Tibial nerve (tissue), 4 donors: ENCODE measurements at regions not wholly inside any gene's neighbourhood (a gene's known extent, or its start where the extent isn't known, plus 50 kb on each side); places are given as distances from the start of the nearest gene placed in this dataset.

Experiments used
- DNase-seq, 2 donors: peaks; one replicate each; pipeline ENCODE4 v3.0.0-alpha.2; 2019; ENCODE audit warnings: low spot score in 2 of 2
- H3K27ac ChIP-seq, 4 donors: fragments of 200-600 bp; sonication (generic) in 3 of 4; one replicate each; pipeline ENCODE4 v1.5.1; 2017 to 2019; ENCODE audit warnings: mild to moderate bottlenecking in 1 of 4
- H3K27me3 ChIP-seq, 2 donors: fragments of 200-600 bp; sonication (generic) in 1 of 2; one replicate each; pipeline versions ENCODE4 v1.5.1 to v1.6.0; 2017 to 2019
- H3K36me3 ChIP-seq, 3 donors: fragments of 200-600 bp; sonication (generic); one replicate each; pipeline ENCODE4 v1.5.1; 2018 to 2019
- H3K4me1 ChIP-seq, 4 donors: fragments of 200-600 bp; sonication (generic) in 3 of 4; one replicate each; pipeline ENCODE4 v1.5.1; 2017 to 2019
- H3K4me3 ChIP-seq, 4 donors: fragments of 200-600 bp; sonication (generic) in 3 of 4; one replicate each; pipeline ENCODE4 v1.5.1; 2017 to 2019; ENCODE audit warnings: mild to moderate bottlenecking in 1 of 4, moderate library complexity in 1 of 4
- H3K9me3 ChIP-seq, 4 donors: fragments of 200-600 bp; sonication (generic) in 3 of 4; one replicate each; pipeline ENCODE4 v1.5.1; 2017 to 2019
- EP300 ChIP-seq, 2 donors: sonication (generic); formaldehyde crosslinking; IDR thresholded peaks; one replicate each; pipeline ENCODE4 v1.6.1; 2017; ENCODE audit warnings: antibody characterized with exemption in 2 of 2, mild to moderate bottlenecking in 1 of 2
- POLR2A ChIP-seq, 2 donors: fragments of 450-650 bp; IDR thresholded peaks; one replicate each; pipeline ENCODE4 v1.6.1; 2017; ENCODE audit warnings: antibody characterized with exemption in 2 of 2, mild to moderate bottlenecking in 2 of 2, moderate library complexity in 2 of 2
- WGBS, 2 donors: methylation state at CpG; one replicate each; pipeline ENCODE4 v1.1.5; 2018; 5-methylcytosine and 5-hydroxymethylcytosine counted together
- TF ChIP-seq, protein P1 (sequence below), 5 experiments: fragments of 200-600 bp in 3 of 5; fragments of 450-650 bp in 2 of 5; sonication (generic) in 3 of 5; IDR thresholded peaks; one replicate each; pipeline ENCODE4 v1.5.1; 2016 to 2019; ENCODE audit warnings: antibody characterized with exemption in 5 of 5, mild to moderate bottlenecking in 3 of 5, moderate library complexity in 2 of 5

DNA sequence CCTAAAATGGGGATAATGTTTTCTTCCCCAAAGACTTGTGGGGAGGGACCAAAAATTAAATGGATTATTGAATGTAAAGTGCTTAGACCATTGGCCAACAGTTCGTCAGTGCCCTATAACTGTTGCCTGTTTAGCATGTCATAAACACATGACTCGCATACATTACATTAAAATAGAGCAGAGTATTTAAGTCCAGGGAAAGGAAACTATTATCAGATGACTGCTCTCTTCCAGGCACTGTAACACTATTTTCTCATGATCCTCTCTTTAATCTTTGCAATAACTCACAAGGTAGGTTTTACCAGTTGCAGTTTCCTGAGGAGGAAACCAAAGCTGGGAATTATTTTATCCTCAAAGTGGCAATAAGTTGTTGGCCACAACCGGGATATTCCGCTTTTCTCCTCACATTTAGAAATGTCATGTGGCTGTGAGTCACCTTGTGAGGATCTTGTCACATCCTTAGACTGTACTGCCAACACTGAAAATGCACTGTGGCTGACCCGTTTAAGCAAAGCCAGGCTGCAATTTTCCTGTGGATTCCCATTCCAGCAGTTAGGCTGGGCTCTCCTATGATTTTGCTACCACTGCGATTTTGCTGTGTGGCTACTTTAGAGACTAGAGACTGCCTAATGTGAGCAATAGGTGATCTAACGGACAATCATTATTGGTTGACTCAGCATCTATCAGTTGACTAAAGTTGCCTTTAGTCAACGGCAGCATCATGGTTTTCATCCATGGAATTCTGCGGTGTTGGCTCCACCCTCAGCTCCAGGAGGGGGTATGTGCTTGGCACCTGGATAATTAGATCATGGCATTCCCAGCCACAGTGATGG is 58.3 kb upstream of the DHX40 start:
- no peak overlapping the region for H3K27ac ChIP-seq
- no peak overlapping the region for H3K4me3 ChIP-seq
- H3K27me3 ChIP-seq = no peaks in the 10 kb centered on the region
- 87 to 91% methylated on average over 9 of the region's 9 CpGs for WGBS, 2 donors
- no peak for DNase-seq
- H3K36me3 ChIP-seq = no peaks in the 10 kb centered on the region
- no peak for TF ChIP-seq EP300 (IDR thresholded peaks at IDR 0.05)
- TF ChIP-seq, protein P1, sequence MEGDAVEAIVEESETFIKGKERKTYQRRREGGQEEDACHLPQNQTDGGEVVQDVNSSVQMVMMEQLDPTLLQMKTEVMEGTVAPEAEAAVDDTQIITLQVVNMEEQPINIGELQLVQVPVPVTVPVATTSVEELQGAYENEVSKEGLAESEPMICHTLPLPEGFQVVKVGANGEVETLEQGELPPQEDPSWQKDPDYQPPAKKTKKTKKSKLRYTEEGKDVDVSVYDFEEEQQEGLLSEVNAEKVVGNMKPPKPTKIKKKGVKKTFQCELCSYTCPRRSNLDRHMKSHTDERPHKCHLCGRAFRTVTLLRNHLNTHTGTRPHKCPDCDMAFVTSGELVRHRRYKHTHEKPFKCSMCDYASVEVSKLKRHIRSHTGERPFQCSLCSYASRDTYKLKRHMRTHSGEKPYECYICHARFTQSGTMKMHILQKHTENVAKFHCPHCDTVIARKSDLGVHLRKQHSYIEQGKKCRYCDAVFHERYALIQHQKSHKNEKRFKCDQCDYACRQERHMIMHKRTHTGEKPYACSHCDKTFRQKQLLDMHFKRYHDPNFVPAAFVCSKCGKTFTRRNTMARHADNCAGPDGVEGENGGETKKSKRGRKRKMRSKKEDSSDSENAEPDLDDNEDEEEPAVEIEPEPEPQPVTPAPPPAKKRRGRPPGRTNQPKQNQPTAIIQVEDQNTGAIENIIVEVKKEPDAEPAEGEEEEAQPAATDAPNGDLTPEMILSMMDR (IDR thresholded peaks at IDR 0.05) = no peak
- TF ChIP-seq POLR2A (IDR thresholded peaks at IDR 0.05) = no peak
- no peaks in the 10 kb centered on the region for H3K9me3 ChIP-seq
- no peaks in the 10 kb centered on the region for H3K4me1 ChIP-seq

DNA sequence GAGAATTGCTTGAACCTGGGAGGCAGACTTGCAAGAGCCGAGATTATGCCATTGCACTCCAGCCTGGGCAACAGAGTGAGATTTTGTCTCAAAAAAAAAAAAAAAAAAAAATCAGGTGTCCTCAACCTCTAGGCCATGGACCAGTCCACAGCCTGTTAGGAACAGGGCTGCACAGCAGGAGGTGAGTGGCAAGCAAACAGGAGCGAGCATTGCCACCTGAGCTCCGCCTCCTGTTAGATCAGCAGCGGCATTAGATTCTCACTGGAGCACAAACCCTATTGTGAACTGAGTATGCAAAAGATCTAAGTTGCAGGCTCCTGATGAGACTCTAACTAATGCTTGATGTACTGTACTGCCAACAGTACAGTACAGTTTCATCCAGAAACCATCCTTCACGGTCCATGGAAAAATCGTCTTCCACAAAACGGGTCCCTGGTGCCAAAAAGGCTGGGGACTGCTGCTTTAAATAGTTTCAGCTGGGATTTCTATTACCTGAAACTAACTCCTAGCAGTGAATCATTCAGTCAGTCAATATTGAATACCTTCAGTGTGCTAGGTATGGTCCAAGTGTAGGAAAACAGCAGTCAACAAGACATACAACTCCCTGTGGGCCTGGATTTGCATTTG is 56.3 kb upstream of the DHX40 start:
- 82 to 92% methylated on average over 7 of the region's 7 CpGs for WGBS, 2 donors
- Histone ChIP-seq H3K4me1 (peaks cover 0 to 7% (median 1%) of the 10 kb centered on the region in 4 donors), H3K4me3 (no peak overlapping the region), H3K27ac (no peak overlapping the region), H3K9me3 (no peaks in the 10 kb centered on the region), H3K36me3 (no peaks in the 10 kb centered on the region), H3K27me3 (no peaks in the 10 kb centered on the region)
- no peak for DNase-seq
- TF ChIP-seq, protein P1 (IDR thresholded peaks at IDR 0.05) = no peak
- no peak for TF ChIP-seq POLR2A (IDR thresholded peaks at IDR 0.05)
- no peak for TF ChIP-seq EP300 (IDR thresholded peaks at IDR 0.05)

DNA sequence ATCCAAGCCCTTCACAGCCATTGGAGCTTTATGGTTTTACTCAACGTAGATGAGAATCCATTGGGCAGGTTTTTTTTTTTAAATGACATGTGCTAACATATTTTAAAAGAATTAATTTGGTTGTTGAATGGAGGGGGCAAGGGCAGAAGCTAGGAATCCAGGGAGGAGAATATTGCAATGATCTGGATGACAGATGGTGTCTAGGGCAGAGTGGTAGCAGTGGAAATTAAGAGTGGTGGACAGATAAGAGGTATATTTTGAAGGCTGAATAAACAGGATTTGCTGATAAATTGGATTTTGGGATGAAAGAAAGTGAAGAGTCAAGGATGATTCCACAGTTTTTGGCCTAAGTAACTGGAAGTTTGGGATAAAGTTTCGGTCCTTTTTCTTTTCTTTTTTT is 54.8 kb upstream of the DHX40 start:
- Histone ChIP-seq H3K36me3 (no peaks in the 10 kb centered on the region), H3K4me3 (no peak overlapping the region), H3K27ac (no peak overlapping the region), H3K9me3 (no peaks in the 10 kb centered on the region), H3K27me3 (no peaks in the 10 kb centered on the region), H3K4me1 (peaks cover 0 to 20% (median 7%) of the 10 kb centered on the region in 4 donors)
- TF ChIP-seq EP300 (IDR thresholded peaks at IDR 0.05) (no peak), POLR2A (IDR thresholded peaks at IDR 0.05) (no peak)
- TF ChIP-seq, protein P1 (IDR thresholded peaks at IDR 0.05) = no peak
- no peak for DNase-seq
- WGBS, 2 donors = 77 to 80% methylated on average over 2 of the region's 2 CpGs

DNA sequence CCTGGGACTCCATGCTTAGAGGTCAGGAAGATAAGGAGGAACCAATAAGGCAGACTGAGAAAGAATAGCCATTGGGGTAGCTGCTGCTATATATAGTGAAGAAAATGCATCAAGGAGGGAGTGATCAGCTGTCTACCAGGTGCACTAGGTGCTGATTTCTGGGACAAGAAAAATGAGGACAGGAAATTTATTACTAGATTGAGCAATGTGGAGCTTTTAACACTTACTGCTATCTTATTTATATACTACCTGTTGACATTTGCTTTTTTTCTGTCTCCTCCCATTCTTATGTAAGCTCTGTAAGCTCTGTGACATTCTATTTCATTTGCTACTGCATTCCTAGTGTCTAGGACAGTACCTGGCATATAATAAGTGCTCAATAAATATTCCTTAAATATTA is 53.7 kb upstream of the DHX40 start:
- no peaks in the 10 kb centered on the region for H3K9me3 ChIP-seq
- H3K4me3 ChIP-seq = no peak overlapping the region
- H3K27me3 ChIP-seq = no peaks in the 10 kb centered on the region
- TF ChIP-seq, protein P1 (IDR thresholded peaks at IDR 0.05) = no peak
- TF ChIP-seq EP300 (IDR thresholded peaks at IDR 0.05) (no peak), POLR2A (IDR thresholded peaks at IDR 0.05) (no peak)
- peaks cover 0 to 20% (median 7%) of the 10 kb centered on the region in 4 donors for H3K4me1 ChIP-seq
- H3K27ac ChIP-seq = no peak overlapping the region
- H3K36me3 ChIP-seq = no peaks in the 10 kb centered on the region
- DNase-seq = no peak

DNA sequence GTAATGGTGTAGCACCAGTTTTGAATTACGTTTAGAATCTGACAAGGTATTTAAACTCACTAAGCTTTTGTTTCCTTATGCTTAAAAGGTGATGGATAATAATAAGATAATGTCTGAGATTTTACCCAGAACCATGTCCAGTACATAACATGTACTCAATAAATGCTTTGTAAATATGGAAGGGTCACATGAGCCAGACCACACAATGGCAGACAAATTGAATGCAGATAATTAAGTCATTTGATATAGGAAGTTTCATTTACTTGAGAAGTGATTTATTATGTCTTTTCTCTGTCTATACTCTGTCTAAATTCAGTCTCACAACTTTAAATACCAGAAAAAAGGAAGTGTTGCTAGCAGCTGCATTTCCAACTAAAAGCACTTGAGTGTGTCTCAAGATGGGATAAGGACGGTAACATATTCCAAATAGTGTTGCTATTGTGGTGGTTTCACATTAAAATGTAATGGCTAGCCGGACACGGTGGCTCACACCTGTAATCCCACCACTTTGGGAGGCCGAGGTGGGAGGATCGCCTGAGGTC is 52.5 kb upstream of the DHX40 start:
- DNase-seq = no peak
- Histone ChIP-seq H3K27me3 (no peaks in the 10 kb centered on the region), H3K9me3 (no peaks in the 10 kb centered on the region), H3K36me3 (no peaks in the 10 kb centered on the region), H3K4me3 (no peak overlapping the region), H3K27ac (peak overlapping the region in 1 of 4 donors; percentile 10), H3K4me1 (peaks cover 0 to 20% (median 7%) of the 10 kb centered on the region in 4 donors)
- 83 to 86% methylated on average over 6 of the region's 6 CpGs for WGBS, 2 donors
- TF ChIP-seq, protein P1 (IDR thresholded peaks at IDR 0.05) = no peak
- no peak for TF ChIP-seq EP300 (IDR thresholded peaks at IDR 0.05)
